Endothelial cell of umbilical vein (primary cell): ENCODE measurements at regions not wholly inside any gene's neighbourhood (a gene's known extent, or its start where the extent isn't known, plus 50 kb on each side); places are given as distances from the start of the nearest gene placed in this dataset.

ENCODE experiments used
- EZH2 ChIP-seq: IDR thresholded peaks from 2 replicates; pipeline ENCODE4 v1.6.1; 2012; ENCODE audit warnings: borderline replicate concordance, low read depth, mild to moderate bottlenecking, moderate library complexity, low read length, inconsistent platforms; ENCODE audit not compliant: severe bottlenecking
- JUN ChIP-seq: IDR thresholded peaks from 2 replicates; pipeline ENCODE4 v1.6.1; 2011; ENCODE audit warnings: borderline replicate concordance, low read depth; ENCODE audit not compliant: insufficient read length, insufficient read depth
- POLR2A ChIP-seq: IDR thresholded peaks from 2 replicates; pipeline ENCODE4 v1.6.1; 2012; ENCODE audit warnings: low read depth, mild to moderate bottlenecking, control low read depth, low read length
- POLR2AphosphoS5 ChIP-seq: IDR thresholded peaks from 2 replicates; pipeline ENCODE4 v1.6.1; 2012; ENCODE audit warnings: low read depth, mild to moderate bottlenecking, control low read depth, low read length, moderate library complexity; ENCODE audit not compliant: insufficient read depth
- TF ChIP-seq, protein P1 (sequence below), 2 donors: IDR thresholded peaks; 1 replicate in 1 of 2; 2 replicates in 1 of 2; pipeline ENCODE4 v1.5.1; 2011; ENCODE audit warnings: low read length in 2 of 2, mild to moderate bottlenecking in 2 of 2, moderate library complexity in 2 of 2, control low read depth in 1 of 2, inconsistent platforms in 1 of 2, low read depth in 1 of 2; ENCODE audit not compliant: insufficient read depth in 1 of 2; ENCODE audit errors: extremely low read depth in 1 of 2

DNA sequence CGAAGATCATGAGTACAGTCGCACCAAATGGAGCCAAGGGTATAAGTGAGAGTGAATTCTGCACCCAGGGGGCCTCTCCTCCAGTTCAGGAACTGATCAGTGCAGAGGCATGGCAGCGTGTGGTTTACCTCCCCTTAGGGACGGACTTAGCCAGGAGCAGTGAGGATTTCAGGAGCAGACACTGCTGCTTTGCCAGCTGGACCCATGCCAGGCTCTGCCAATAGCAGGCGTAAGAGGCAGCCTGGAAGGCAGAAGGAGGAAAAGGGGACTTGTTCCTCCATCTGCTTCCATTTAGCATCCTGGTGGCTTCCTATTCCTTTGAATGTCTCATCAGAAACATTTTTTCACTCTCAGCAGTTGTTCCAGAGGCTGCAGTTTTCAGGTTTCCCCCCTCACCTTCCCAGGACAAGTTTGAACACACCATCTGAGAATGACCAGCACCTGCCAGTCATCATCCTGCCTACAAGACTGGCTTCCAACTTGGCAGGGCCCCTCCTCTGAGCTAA lies 137.0 kb upstream of the LMNTD1 start:
- TF ChIP-seq EZH2 = no peak
- no peak for TF ChIP-seq POLR2AphosphoS5
- TF ChIP-seq POLR2A = no peak
- TF ChIP-seq, protein P1, sequence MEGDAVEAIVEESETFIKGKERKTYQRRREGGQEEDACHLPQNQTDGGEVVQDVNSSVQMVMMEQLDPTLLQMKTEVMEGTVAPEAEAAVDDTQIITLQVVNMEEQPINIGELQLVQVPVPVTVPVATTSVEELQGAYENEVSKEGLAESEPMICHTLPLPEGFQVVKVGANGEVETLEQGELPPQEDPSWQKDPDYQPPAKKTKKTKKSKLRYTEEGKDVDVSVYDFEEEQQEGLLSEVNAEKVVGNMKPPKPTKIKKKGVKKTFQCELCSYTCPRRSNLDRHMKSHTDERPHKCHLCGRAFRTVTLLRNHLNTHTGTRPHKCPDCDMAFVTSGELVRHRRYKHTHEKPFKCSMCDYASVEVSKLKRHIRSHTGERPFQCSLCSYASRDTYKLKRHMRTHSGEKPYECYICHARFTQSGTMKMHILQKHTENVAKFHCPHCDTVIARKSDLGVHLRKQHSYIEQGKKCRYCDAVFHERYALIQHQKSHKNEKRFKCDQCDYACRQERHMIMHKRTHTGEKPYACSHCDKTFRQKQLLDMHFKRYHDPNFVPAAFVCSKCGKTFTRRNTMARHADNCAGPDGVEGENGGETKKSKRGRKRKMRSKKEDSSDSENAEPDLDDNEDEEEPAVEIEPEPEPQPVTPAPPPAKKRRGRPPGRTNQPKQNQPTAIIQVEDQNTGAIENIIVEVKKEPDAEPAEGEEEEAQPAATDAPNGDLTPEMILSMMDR (IDR thresholded peaks at IDR 0.05; ENCODE audit: extremely low read depth in 1 of 2, insufficient read depth in 1 of 2, low read depth in 1 of 2, low read length in 2 of 2) = no peak
- TF ChIP-seq JUN = no peak
